ENCODE measurements at regions not wholly inside any gene's neighbourhood (a gene's known extent, or its start where the extent isn't known, plus 50 kb on each side); places are given as distances from the start of the nearest gene placed in this dataset.

- no peaks in the 10 kb centered on the region for H3F3A ChIP-seq (ENCODE audit: insufficient read depth, low read length, poor library complexity, severe bottlenecking)
- no peaks in the 10 kb centered on the region for H3K27me3 ChIP-seq (ENCODE audit: insufficient read depth, low read depth, low read length)
- no peaks in the 10 kb centered on the region for H3K36me3 ChIP-seq (ENCODE audit: insufficient read depth, low read length)
- no peaks in the 10 kb centered on the region for H4K20me1 ChIP-seq (ENCODE audit: insufficient read depth)
- H3K9me2 ChIP-seq (ENCODE audit: insufficient read depth, low read length), result no peaks in the 10 kb centered on the region
- TF ChIP-seq SMC3 (conservative IDR thresholded peaks at IDR 0.05; ENCODE audit: poor library complexity) (no peak), TAF1 (IDR thresholded peaks at IDR 0.05; ENCODE audit: low read depth) (no peak), EP300 (conservative IDR thresholded peaks at IDR 0.05; ENCODE audit: poor library complexity, severe bottlenecking) (no peak), REST (IDR thresholded peaks at IDR 0.05; ENCODE audit: borderline replicate concordance) (no peak), RAD21 (conservative IDR thresholded peaks at IDR 0.05) (no peak), CTCF (IDR thresholded peaks at IDR 0.05; ENCODE audit: poor library complexity, severe bottlenecking) (no peak), POLR2AphosphoS5 (IDR thresholded peaks at IDR 0.05) (no peak), MXI1 (conservative IDR thresholded peaks at IDR 0.05; ENCODE audit: poor library complexity, severe bottlenecking) (no peak), EZH2 (IDR thresholded peaks at IDR 0.05; ENCODE audit: borderline replicate concordance, insufficient read depth, low read length, poor library complexity, severe bottlenecking) (no peak)
- H3K79me2 ChIP-seq (replicated peaks; ENCODE audit: insufficient read depth, low read length), result no peaks in the 10 kb centered on the region
- H3K9me3 ChIP-seq (ENCODE audit: low read length), result no peaks in the 10 kb centered on the region
- no peak overlapping the region for H3K27ac ChIP-seq (ENCODE audit: low read length)
- no peak overlapping the region for H3K4me2 ChIP-seq (ENCODE audit: low read length)
- H2AFZ ChIP-seq (ENCODE audit: low read depth, low read length), result no peak overlapping the region
- H3K9ac ChIP-seq (ENCODE audit: low read length), result no peak overlapping the region
- no peak overlapping the region for H3K4me3 ChIP-seq (ENCODE audit: low read length)
Measured at GRCh38 chr5:167406513-167406912, 884.9 kb upstream of the WWC1 start.

GRCh38 chr5:167412556-167412955 lies 878.9 kb upstream of the WWC1 start:
- no peaks in the 10 kb centered on the region for H3K9me3 ChIP-seq (ENCODE audit: low read length)
- H3K9ac ChIP-seq (ENCODE audit: low read length), result no peak overlapping the region
- no peak overlapping the region for H3K27ac ChIP-seq (ENCODE audit: low read length)
- no peak overlapping the region for H3K4me2 ChIP-seq (ENCODE audit: low read length)
- no peak overlapping the region for H3K4me3 ChIP-seq (ENCODE audit: low read length)
- H3F3A ChIP-seq (ENCODE audit: insufficient read depth, low read length, poor library complexity, severe bottlenecking), result no peaks in the 10 kb centered on the region
- H3K79me2 ChIP-seq (replicated peaks; ENCODE audit: insufficient read depth, low read length), result no peaks in the 10 kb centered on the region
- no peaks in the 10 kb centered on the region for H3K36me3 ChIP-seq (ENCODE audit: insufficient read depth, low read length)
- no peaks in the 10 kb centered on the region for H3K9me2 ChIP-seq (ENCODE audit: insufficient read depth, low read length)
- H4K20me1 ChIP-seq (ENCODE audit: insufficient read depth), result no peaks in the 10 kb centered on the region
- H2AFZ ChIP-seq (ENCODE audit: low read depth, low read length), result no peak overlapping the region
- no peak for TF ChIP-seq EZH2 (IDR thresholded peaks at IDR 0.05; ENCODE audit: borderline replicate concordance, insufficient read depth, low read length, poor library complexity, severe bottlenecking)
- TF ChIP-seq POLR2AphosphoS5 (IDR thresholded peaks at IDR 0.05), result no peak
- no peak for TF ChIP-seq RAD21 (conservative IDR thresholded peaks at IDR 0.05)
- TF ChIP-seq MXI1 (conservative IDR thresholded peaks at IDR 0.05; ENCODE audit: poor library complexity, severe bottlenecking), result no peak
- no peak for TF ChIP-seq CTCF (IDR thresholded peaks at IDR 0.05; ENCODE audit: poor library complexity, severe bottlenecking)
- TF ChIP-seq REST (IDR thresholded peaks at IDR 0.05; ENCODE audit: borderline replicate concordance), result no peak
- no peak for TF ChIP-seq TAF1 (IDR thresholded peaks at IDR 0.05; ENCODE audit: low read depth)
- no peak for TF ChIP-seq SMC3 (conservative IDR thresholded peaks at IDR 0.05; ENCODE audit: poor library complexity)
- no peak for TF ChIP-seq EP300 (conservative IDR thresholded peaks at IDR 0.05; ENCODE audit: poor library complexity, severe bottlenecking)
- H3K27me3 ChIP-seq (ENCODE audit: insufficient read depth, low read depth, low read length), result no peaks in the 10 kb centered on the region
